ENCODE measurements at regions not wholly inside any gene's neighbourhood (a gene's known extent, or its start where the extent isn't known, plus 50 kb on each side); places are given as distances from the start of the nearest gene placed in this dataset.

- H2AK5ac ChIP-seq (ENCODE audit: low read depth, low read length): no peak overlapping the region
- H3K23ac ChIP-seq (ENCODE audit: insufficient read length): no peak overlapping the region
- no peak overlapping the region for H2BK120ac ChIP-seq (replicated peaks; ENCODE audit: low read depth, low read length)
- H4K20me1 ChIP-seq (replicated peaks in 1 of 2; ENCODE audit: control insufficient read depth in 1 of 2, insufficient read depth in 2 of 2, low read length in 2 of 2): no peaks in the 10 kb centered on the region
- WGBS, 2 experiments (ENCODE audit: extremely low coverage in 1 of 2, insufficient coverage in 1 of 2, insufficient read length in 1 of 2, insufficient replicate concordance in 2 of 2, low coverage in 1 of 2, low lambda C conversion rate in 2 of 2, missing lambda C conversion rate in 1 of 2): 100% methylated on average over 2 of the region's 2 CpGs; no CpG with 5 or more reads in 1 of the 2 experiments
- ChIA-PET CTCF (ENCODE audit: partially characterized antibody) (interaction anchor here (0.6 to 1.0 kb wide), 2 partner anchors 26 to 153 kb away, joined by 3 to 4 read pairs; no protein-coding TSS in a partner anchor), POLR2A (ENCODE audit: partially characterized antibody) (no interaction called here)
- H3K4ac ChIP-seq (replicated peaks; ENCODE audit: insufficient read length, low read depth, low read length): no peak overlapping the region
- H3K14ac ChIP-seq (ENCODE audit: insufficient read length): no peak overlapping the region
- no peak overlapping the region for H3K18ac ChIP-seq (ENCODE audit: extremely low read depth, low read length)
- H2BK20ac ChIP-seq (ENCODE audit: low read length): no peak overlapping the region
- no peak overlapping the region for H3K56ac ChIP-seq (replicated peaks; ENCODE audit: insufficient read length, low read depth, low read length)
- no peaks in the 10 kb centered on the region for H3K9me3 ChIP-seq (ENCODE audit: insufficient read depth in 2 of 2, low read depth in 1 of 2, low read length in 1 of 2)
- no peak overlapping the region for H2BK15ac ChIP-seq (ENCODE audit: low read length)
- H4K5ac ChIP-seq (ENCODE audit: insufficient read length, low read depth, low read length): no peak overlapping the region
- no peak overlapping the region for H4K8ac ChIP-seq (ENCODE audit: extremely low read depth, insufficient read depth, low read length)
- no peak overlapping the region for H2AFZ ChIP-seq (ENCODE audit: low read length)
- H3K79me2 ChIP-seq (ENCODE audit: control insufficient read depth in 1 of 2, insufficient read depth in 2 of 2, low read length in 2 of 2): no peaks in the 10 kb centered on the region
- no peak for DNase-seq (ENCODE audit: low read depth in 1 of 2, low spot score in 2 of 2)
- no peak overlapping the region for H3K4me3 ChIP-seq (ENCODE audit: extremely low read depth in 1 of 4, insufficient read depth in 2 of 4, low read depth in 3 of 4, low read length in 4 of 4)
- no peaks in the 10 kb centered on the region for H3K27me3 ChIP-seq (replicated peaks in 1 of 4; ENCODE audit: control insufficient read depth in 3 of 4, extremely low read depth in 1 of 4, insufficient read depth in 3 of 4, low read length in 3 of 4)
- no peak overlapping the region for H2BK12ac ChIP-seq (ENCODE audit: low read depth, low read length)
- no peak for FAIRE-seq
- H3K23me2 ChIP-seq (ENCODE audit: low read depth, low read length): no peaks in the 10 kb centered on the region
- H3K27ac ChIP-seq (ENCODE audit: low read depth, low read length): no peak overlapping the region
- no peaks in the 10 kb centered on the region for H3K36me3 ChIP-seq (ENCODE audit: control insufficient read depth in 2 of 4, insufficient read depth in 4 of 4, low read length in 3 of 4)
- no peak overlapping the region for H2BK5ac ChIP-seq (ENCODE audit: low read depth, low read length)
- TF ChIP-seq ATF2 (IDR thresholded peaks at IDR 0.05; ENCODE audit: low read length) (no peak), ASH2L (IDR thresholded peaks at IDR 0.05; ENCODE audit: low read length) (no peak), KDM5A (IDR thresholded peaks at IDR 0.05; ENCODE audit: low read length) (no peak), RAD21 (IDR thresholded peaks at IDR 0.05 in 1 of 2, conservative IDR thresholded peaks at IDR 0.05 in 1 of 2; ENCODE audit: low read depth in 2 of 2, low read length in 2 of 2) (peak; percentile 59 to 62), SUZ12 (IDR thresholded peaks at IDR 0.05; ENCODE audit: low read length) (no peak), CTCF (IDR thresholded peaks at IDR 0.05; ENCODE audit: control extremely low read depth in 1 of 3, insufficient read depth in 1 of 3, low read depth in 1 of 3, low read length in 3 of 3) (peak; percentile 22 to 59 (median 57); a peak in 3 of 4 replicates), TCF12 (IDR thresholded peaks at IDR 0.05; ENCODE audit: low read depth, low read length) (no peak), JUND (IDR thresholded peaks at IDR 0.05; ENCODE audit: low read length) (no peak), JUN (IDR thresholded peaks at IDR 0.05; ENCODE audit: low read depth, low read length) (no peak), MAFK (IDR thresholded peaks at IDR 0.05; ENCODE audit: low read depth, low read length) (no peak)
- no peak overlapping the region for H3K4me2 ChIP-seq (ENCODE audit: insufficient read depth in 1 of 2, low read depth in 2 of 2, low read length in 2 of 2)
- no peaks in the 10 kb centered on the region for H3K79me1 ChIP-seq (ENCODE audit: low read depth, low read length)
- H3K9ac ChIP-seq (replicated peaks in 1 of 4; ENCODE audit: extremely low read depth in 1 of 4, low read depth in 3 of 4, low read length in 3 of 4): no peak overlapping the region
- H3K4me1 ChIP-seq (replicated peaks in 1 of 4; ENCODE audit: control insufficient read depth in 3 of 4, insufficient read depth in 4 of 4, low read length in 3 of 4): no peaks in the 10 kb centered on the region; a peak in 1 of 7 replicates
- no peak overlapping the region for H4K91ac ChIP-seq (replicated peaks; ENCODE audit: insufficient read length, low read length)
Measured at GRCh38 chr5:89417990-89418389, 535.0 kb upstream of the MEF2C start.
